Epithelial cell of prostate (primary cell): ENCODE measurements at regions not wholly inside any gene's neighbourhood (a gene's known extent, or its start where the extent isn't known, plus 50 kb on each side); places are given as distances from the start of the nearest gene placed in this dataset.
"Not testable (repeated sequence)": the region's sequence is repeated elsewhere in the genome, so short reads cannot be mapped to it uniquely, and the experiment has no call there.

Experiments used
- DNase-seq: peaks from one replicate; pipeline ENCODE4 v3.0.0-alpha.2; 2011; ENCODE audit warnings: low read depth, low spot score
- H3K27ac ChIP-seq: fragments of 450-650 bp; 2 replicates; pipeline ENCODE4 v1.5.1; 2017; ENCODE audit warnings: mild to moderate bottlenecking

- no peak for DNase-seq
- no peak overlapping the region for H3K27ac ChIP-seq
These were observed 149.5 kb downstream of the SLITRK1 start for GRCh38 chr13:83732755-83733154.

- H3K27ac ChIP-seq = no peak overlapping the region
- no peak for DNase-seq
These were observed 151.2 kb downstream of the SLITRK1 start for GRCh38 chr13:83731113-83731512.

GRCh38 chr13:83730674-83731073 is 151.6 kb downstream of the SLITRK1 start:
- DNase-seq = no peak
- no peak overlapping the region for H3K27ac ChIP-seq

- no peak for DNase-seq
- no peak overlapping the region for H3K27ac ChIP-seq
These were observed 159.8 kb downstream of the SLITRK1 start for GRCh38 chr13:83722443-83722842.

GRCh38 chr13:83716121-83716520 is 166.2 kb downstream of the SLITRK1 start:
- no peak for DNase-seq

GRCh38 chr13:83714236-83714635 is 168.0 kb downstream of the SLITRK1 start:
- no peak for DNase-seq
- no peak overlapping the region for H3K27ac ChIP-seq

More at GRCh38 chr13:83716121-83716520, 166.2 kb downstream of the SLITRK1 start:
- no peak overlapping the region for H3K27ac ChIP-seq

GRCh38 chr13:83710133-83710515 is 172.2 kb downstream of the SLITRK1 start:
- peak overlapping the region; percentile 37 for H3K27ac ChIP-seq
- DNase-seq = peak; percentile 6

GRCh38 chr13:83709426-83710132 is 172.7 kb downstream of the SLITRK1 start:
- DNase-seq = no peak
- H3K27ac ChIP-seq = peak overlapping the region; percentile 37

- no peak overlapping the region for H3K27ac ChIP-seq
- DNase-seq = no peak
These were observed 180.3 kb downstream of the SLITRK1 start for GRCh38 chr13:83702021-83702420.

GRCh38 chr13:83692800-83693199 is 189.5 kb downstream of the SLITRK1 start:
- DNase-seq = no peak
- H3K27ac ChIP-seq = no peak overlapping the region

- DNase-seq = no peak
- H3K27ac ChIP-seq = no peak overlapping the region
These were observed 190.3 kb downstream of the SLITRK1 start for GRCh38 chr13:83691966-83692365.

- DNase-seq = no peak
- no peak overlapping the region for H3K27ac ChIP-seq
These were observed 200.7 kb downstream of the SLITRK1 start for GRCh38 chr13:83681547-83681946.

- DNase-seq = no peak
These were observed 204.3 kb downstream of the SLITRK1 start for GRCh38 chr13:83677985-83678384.

GRCh38 chr13:83672612-83673011 is 209.7 kb downstream of the SLITRK1 start:
- H3K27ac ChIP-seq = no peak overlapping the region
- no peak for DNase-seq

More at GRCh38 chr13:83677985-83678384, 204.3 kb downstream of the SLITRK1 start:
- no peak overlapping the region for H3K27ac ChIP-seq

GRCh38 chr13:83667606-83668005 is 214.7 kb downstream of the SLITRK1 start:
- no peak for DNase-seq
- no peak overlapping the region for H3K27ac ChIP-seq

- DNase-seq = no peak
These were observed 216.1 kb downstream of the SLITRK1 start for GRCh38 chr13:83666141-83666540.

GRCh38 chr13:83657281-83657680 is 225.0 kb downstream of the SLITRK1 start:
- H3K27ac ChIP-seq = no peak overlapping the region
- no peak for DNase-seq

More at GRCh38 chr13:83666141-83666540, 216.1 kb downstream of the SLITRK1 start:
- no peak overlapping the region for H3K27ac ChIP-seq

- H3K27ac ChIP-seq, DNase-seq: not testable (repeated sequence)
These were observed 239.7 kb downstream of the SLITRK1 start for GRCh38 chr13:83642617-83643016.

- no peak overlapping the region for H3K27ac ChIP-seq
- no peak for DNase-seq
These were observed 247.7 kb downstream of the SLITRK1 start for GRCh38 chr13:83634601-83635000.

GRCh38 chr13:83633746-83634145 is 248.5 kb downstream of the SLITRK1 start:
- no peak overlapping the region for H3K27ac ChIP-seq
- no peak for DNase-seq

GRCh38 chr13:83622422-83622784 is 259.9 kb downstream of the SLITRK1 start:
- DNase-seq = no peak

GRCh38 chr13:83621765-83622421 is 260.4 kb downstream of the SLITRK1 start:
- H3K27ac ChIP-seq = peak overlapping the region; percentile 48
- DNase-seq = no peak

More at GRCh38 chr13:83622422-83622784, 259.9 kb downstream of the SLITRK1 start:
- peak overlapping the region; percentile 48 for H3K27ac ChIP-seq
